Nucleus accumbens (tissue), 56 donors: ENCODE measurements at regions not wholly inside any gene's neighbourhood (a gene's known extent, or its start where the extent isn't known, plus 50 kb on each side); places are given as distances from the start of the nearest gene placed in this dataset.
"Not testable (repeated sequence)": the region's sequence is repeated elsewhere in the genome, so short reads cannot be mapped to it uniquely, and the experiment has no call there.

Source experiments
- DNase-seq, 56 donors: peaks; one replicate each; lab custom pipeline; 2025; lab: John Stamatoyannopoulos, UW

GRCh38 chr18:47373465-47373864, 122.0 kb upstream of the SKOR2 start:
- no peak for DNase-seq

GRCh38 chr18:47370052-47370451, 118.6 kb upstream of the SKOR2 start:
- no peak for DNase-seq

GRCh38 chr18:47354061-47354460, 102.6 kb upstream of the SKOR2 start:
- DNase-seq = not testable (repeated sequence)

DNA sequence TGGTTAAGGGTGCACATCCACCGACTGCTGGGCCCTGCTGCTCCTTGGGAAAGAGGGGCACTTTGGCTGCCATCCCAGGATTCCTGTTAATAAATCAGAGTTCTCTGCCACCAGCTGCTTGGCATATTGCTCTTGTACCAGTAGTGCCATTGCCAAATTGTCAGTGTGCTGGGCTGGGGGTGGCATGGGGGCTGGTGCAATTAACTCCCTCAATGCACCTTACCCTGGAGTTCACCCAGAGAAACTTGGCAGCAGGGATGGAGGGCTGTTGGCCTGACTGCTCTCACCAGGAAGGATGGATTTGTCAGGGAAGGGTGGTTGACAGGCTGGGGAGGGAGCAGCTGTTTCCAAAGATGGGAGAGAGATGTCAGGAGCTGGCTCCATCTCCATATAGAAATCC, 94.6 kb upstream of the SKOR2 start:
- DNase-seq = no peak

DNA sequence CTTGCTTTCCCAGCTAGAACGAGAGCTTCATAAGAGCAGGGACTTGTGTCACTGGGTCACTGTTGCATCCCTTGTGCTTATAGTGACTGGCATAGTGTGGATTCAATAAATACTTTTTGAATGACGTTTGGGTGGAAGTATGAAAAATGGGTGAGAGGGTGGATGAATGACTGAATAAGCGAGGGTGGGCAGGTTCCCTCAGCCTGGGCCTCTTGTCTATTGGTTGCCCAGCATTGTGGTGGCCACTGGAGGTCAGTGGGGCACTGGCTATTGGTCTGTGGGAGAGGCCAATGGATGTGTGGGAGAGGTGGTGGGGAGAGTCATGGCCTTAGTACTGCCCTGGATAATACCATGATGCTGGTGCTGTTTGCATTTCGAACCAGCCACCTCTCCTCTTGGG, 93.8 kb upstream of the SKOR2 start:
- DNase-seq = no peak

- DNase-seq = no peak
Measured at GRCh38 chr18:47343291-47343690, 91.8 kb upstream of the SKOR2 start.

- DNase-seq = no peak
Measured at GRCh38 chr18:47342566-47342965, 91.1 kb upstream of the SKOR2 start.

DNA sequence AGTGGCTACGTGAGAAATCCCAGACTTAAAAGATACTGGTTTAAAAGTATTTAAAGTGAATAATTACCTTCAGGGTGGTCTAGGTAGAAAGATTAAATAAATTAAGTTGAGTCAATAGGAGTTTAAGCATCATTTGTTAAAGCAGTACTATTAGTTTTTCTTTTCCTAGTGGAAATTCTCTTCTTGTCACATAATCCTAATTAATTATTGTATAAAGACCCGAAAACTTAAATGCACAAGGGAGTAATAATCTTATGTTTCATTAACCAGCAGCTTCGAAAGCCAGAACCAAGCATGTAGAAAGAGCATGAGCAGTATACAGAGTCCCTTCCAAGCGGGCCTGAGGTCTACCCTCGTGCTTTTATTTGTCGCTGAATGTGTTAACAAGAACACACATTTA, 90.2 kb upstream of the SKOR2 start:
- DNase-seq = no peak

- DNase-seq = no peak
Measured at GRCh38 chr18:47334966-47335365, 83.5 kb upstream of the SKOR2 start.

DNA sequence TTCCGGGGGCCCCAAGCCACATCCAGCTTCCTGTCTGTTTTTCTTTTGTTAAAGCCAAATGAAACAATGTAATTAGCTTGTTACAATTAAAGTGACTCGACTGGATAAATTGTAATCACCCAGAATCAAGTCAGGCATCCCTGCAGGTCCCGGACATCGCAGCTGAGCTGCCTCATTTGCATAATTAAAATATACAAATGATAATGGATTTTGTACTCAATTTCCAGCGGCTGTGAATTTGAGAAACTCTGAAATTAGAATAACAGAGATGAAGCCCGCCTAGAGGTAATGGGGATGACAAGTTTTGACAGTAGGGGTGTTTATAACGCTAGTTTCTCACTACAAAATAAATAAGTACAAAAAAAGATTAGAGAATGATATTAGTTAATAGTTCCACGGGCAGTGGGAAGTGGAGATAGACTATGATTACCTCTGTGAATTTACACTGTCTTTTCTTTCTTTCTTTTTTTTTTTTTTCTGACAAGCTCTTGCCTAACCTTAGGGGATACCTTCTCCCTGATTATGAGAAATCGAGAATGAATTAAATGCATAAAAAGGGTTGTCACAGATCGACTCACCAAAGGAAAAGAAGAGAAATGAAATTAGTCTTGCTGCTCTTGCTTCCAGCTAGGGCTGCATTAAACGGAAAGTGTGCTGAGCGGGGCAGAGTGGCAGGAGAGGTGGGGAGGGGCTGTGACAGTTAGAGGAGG, 82.6 kb upstream of the SKOR2 start:
- no peak for DNase-seq

DNA sequence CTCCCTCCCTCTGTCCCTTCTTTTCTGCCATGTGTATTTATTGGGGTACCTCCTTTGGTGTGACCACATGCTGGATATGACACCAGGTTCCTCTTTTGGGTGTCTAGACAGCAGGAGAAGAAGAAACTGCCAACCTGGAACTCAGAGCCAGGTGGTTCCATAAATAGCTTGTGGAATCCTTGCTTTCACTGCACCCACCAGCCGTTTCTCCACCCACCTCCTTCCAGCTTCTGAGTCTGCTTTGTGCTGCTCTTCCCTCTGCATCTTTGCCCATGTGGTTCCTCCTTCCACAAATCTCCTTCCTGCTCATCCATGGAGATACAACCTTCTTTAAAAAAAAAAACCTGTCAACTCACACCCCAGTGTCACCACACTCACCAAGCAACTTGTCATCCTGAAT, 80.2 kb upstream of the SKOR2 start:
- peak in 8 of 56 donors; percentile 2 to 29 (median 12) for DNase-seq

DNA sequence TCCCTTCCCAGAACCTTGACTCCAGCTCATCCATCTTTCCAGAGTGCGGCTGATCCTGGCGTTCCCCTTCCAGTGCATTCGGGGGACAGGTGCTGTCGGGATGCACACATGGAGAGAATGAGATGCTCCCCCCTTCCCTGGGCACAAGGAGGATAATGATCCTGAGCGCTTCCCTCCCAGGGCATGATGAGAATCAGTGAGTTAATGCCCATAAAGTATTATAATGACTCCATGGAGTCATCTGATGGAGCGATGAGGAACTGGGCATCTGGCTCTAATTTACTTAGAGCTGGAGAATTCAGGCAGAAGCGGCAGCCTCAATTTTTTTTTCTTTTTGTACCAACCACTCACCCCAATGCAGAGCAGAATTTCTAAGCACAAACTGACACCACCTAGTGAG, 79.6 kb upstream of the SKOR2 start:
- DNase-seq = no peak

DNA sequence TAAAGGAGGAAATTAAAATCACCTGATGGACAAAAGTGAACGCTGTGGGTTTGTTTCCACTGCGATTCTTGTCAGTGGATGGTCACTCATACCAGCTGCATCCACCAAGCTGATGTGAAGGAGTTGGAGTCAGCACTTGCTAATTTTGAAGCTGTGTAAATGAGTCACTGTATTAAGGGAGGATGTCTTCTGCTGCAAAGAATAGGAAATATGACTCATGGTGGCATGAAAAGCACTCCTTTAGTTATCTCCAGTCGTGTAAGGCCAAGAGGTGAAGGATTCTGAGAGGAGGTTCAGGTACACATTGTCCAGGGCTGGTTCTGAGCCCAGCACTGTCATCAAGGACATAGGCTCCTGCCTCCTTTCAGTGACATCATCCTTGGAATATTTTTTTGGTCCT, 71.7 kb upstream of the SKOR2 start:
- no peak for DNase-seq

- DNase-seq = no peak
Measured at GRCh38 chr18:47321815-47322214, 70.4 kb upstream of the SKOR2 start.

DNA sequence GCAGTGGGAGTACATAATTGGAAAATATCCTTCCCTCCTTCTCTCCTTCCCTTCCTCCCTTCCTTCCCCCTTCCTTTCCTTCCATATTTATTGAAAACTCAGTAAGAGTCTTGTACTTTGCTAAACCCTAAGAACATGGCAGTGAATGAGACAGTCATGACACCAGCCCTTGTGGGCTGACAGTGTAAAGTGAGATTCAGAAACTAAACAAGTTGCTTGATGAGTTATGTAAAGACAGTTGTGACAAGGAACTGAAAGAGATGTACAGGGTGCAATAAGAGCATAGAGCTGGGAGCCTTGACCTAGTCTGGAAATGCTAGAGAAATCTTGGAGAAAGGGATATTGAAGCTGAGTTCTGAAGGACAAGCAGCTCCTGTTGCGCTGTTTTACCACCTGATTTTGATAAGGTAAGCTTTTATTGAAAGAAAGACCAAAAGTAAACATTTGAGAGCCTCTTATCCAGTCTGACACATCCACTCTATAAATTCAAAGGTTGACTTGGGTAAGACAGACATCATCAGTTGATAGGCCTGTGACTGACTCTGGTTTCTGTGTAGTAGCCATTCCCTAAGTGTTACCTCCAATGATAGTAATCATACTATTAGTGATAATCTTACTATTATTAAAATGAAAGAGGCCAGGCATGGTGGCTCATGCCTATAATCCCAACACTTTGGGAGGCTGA, 66.5 kb upstream of the SKOR2 start:
- no peak for DNase-seq

GRCh38 chr18:47316924-47317323, 65.5 kb upstream of the SKOR2 start:
- no peak for DNase-seq

DNA sequence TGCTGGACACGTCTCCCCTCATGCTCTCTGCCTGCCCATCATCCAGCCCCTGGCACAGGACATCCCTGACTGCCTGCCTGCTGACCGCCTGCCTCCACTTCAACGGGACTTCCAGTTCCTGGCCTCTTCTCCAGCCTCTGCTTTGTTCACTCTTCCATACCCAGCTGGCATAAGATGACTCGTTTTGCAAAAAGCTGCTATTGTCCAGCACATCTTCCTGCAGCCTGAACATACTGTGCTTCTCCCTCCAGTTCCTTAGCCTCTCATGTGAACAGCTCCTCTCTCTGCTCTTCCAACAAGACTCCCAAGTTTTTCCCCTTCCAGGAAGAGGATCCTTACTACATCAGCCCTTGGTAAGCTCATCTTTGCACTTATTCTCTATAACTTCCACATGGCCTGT, 62.4 kb upstream of the SKOR2 start:
- DNase-seq = peak in 3 of 56 donors; percentile 1 to 4 (median 1)

DNA sequence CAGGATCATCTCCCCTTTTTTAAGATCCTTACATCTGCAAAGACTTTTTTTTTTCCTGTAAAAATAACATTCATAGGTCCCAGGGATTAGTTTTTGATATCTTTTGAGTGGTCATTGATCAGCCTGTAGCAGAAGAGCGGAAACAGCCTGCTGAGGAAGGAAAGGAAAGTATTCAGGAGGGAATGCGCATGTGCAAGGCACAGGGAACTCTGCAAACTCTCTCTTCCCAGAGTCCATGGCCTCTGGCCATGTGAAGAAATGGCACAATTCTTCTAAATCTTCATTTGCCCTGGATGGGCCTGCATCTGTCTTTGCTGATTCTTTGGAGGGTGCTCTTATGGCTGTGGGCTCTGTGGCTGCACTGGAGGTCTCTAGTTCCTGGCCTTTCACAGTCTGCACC, 60.1 kb upstream of the SKOR2 start:
- DNase-seq = no peak
